OCI-LY7 (cell line): ENCODE measurements at regions not wholly inside any gene's neighbourhood (a gene's known extent, or its start where the extent isn't known, plus 50 kb on each side); places are given as distances from the start of the nearest gene placed in this dataset. TPM values are rescaled to one million over a fixed set of nuclear protein-coding genes. Genes with fewer than 3 reads are reported as not detected.

Experiments
- BruUV-seq: library from RNA; stranded (reverse); fragments of 400-500 nt; replicated peaks from 2 replicates; lab custom pipeline; 2021; lab: Mats Ljungman, UMichigan
- CTCF ChIA-PET: fragments of 300-600 bp; sonication (Branson Sonifier 250); formaldehyde crosslinking; loops from one replicate; lab custom pipeline; 2022; ENCODE audit warnings: antibody characterized with exemption; ENCODE audit not compliant: unreplicated experiment; lab: Charles Lee
- POLR2A ChIA-PET: fragments of 300-600 bp; sonication (Branson Sonifier 250); formaldehyde crosslinking; loops from one replicate; lab custom pipeline; 2022; ENCODE audit warnings: antibody characterized with exemption; lab: Charles Lee
- DNase-seq: peaks from one replicate; pipeline ENCODE4 v3.0.0-alpha.2; 2015; ENCODE audit warnings: low spot score
- H2AFZ ChIP-seq: fragments of 200-600 bp; sonication (generic), shearing (Covaris generic); 2 replicates; pipeline ENCODE4 v1.6.1; 2014; ENCODE audit warnings: mild to moderate bottlenecking, antibody characterized with exemption, low read length, moderate library complexity
- H3K27ac ChIP-seq: fragments of 200-600 bp; sonication (generic); 2 replicates; pipeline ENCODE4 v1.5.1; 2014; ENCODE audit warnings: mixed run types, low read depth, mild to moderate bottlenecking, moderate library complexity, low read length, inconsistent platforms; ENCODE audit not compliant: poor library complexity, severe bottlenecking
- H3K36me3 ChIP-seq: fragments of 200-600 bp; sonication (generic); 2 replicates; pipeline ENCODE4 v1.6.1; 2014; ENCODE audit warnings: mild to moderate bottlenecking, antibody characterized with exemption, low read length, moderate library complexity, mixed read lengths; ENCODE audit not compliant: insufficient read depth
- H3K4me1 ChIP-seq: fragments of 200-600 bp; sonication (generic); 2 replicates; pipeline ENCODE4 v1.5.1; 2014; ENCODE audit warnings: mild to moderate bottlenecking, low read length; ENCODE audit not compliant: insufficient read depth, poor library complexity, severe bottlenecking
- H3K4me2 ChIP-seq: fragments of 200-600 bp; sonication (generic); 2 replicates; pipeline ENCODE4 v1.6.1; 2014; ENCODE audit warnings: mild to moderate bottlenecking, low read length
- H3K4me3 ChIP-seq: fragments of 200-600 bp; sonication (generic); 2 replicates; pipeline ENCODE4 v1.5.1; 2014; ENCODE audit warnings: mild to moderate bottlenecking, low read depth, low read length; ENCODE audit not compliant: poor library complexity, severe bottlenecking
- H3K79me2 ChIP-seq: fragments of 200-600 bp; sonication (generic); 2 replicates; pipeline ENCODE4 v1.6.1; 2016; ENCODE audit warnings: low read depth, mild to moderate bottlenecking, low read length, moderate library complexity, mixed read lengths; ENCODE audit not compliant: insufficient read depth
- H3K9me2 ChIP-seq: fragments of 200-600 bp; sonication (generic); 2 replicates; pipeline ENCODE4 v1.6.1; 2016; ENCODE audit warnings: mild to moderate bottlenecking, low read length, mixed read lengths; ENCODE audit not compliant: insufficient read depth
- H3K9me3 ChIP-seq: fragments of 200-600 bp; sonication (generic); 2 replicates; pipeline ENCODE4 v1.6.1; 2014; ENCODE audit warnings: mild to moderate bottlenecking, mixed run types, low read length, mixed read lengths
- H4K20me1 ChIP-seq: fragments of 200-600 bp; sonication (generic); 2 replicates; pipeline ENCODE4 v1.6.1; 2014; ENCODE audit warnings: mild to moderate bottlenecking, antibody characterized with exemption, low read length, moderate library complexity, mixed read lengths; ENCODE audit not compliant: insufficient read depth
- CTCF ChIP-seq: fragments of 200-600 bp; sonication (generic); conservative IDR thresholded peaks from 2 replicates; pipeline ENCODE4 v1.5.1; 2014; ENCODE audit warnings: mild to moderate bottlenecking, antibody characterized with exemption, low read length, moderate library complexity, mixed read lengths
- EZH2phosphoT487 ChIP-seq: fragments of 200-600 bp; sonication (generic); IDR thresholded peaks from 2 replicates; pipeline ENCODE4 v1.6.1; 2018; ENCODE audit warnings: low read depth, borderline replicate concordance, mild to moderate bottlenecking, mixed run types, antibody characterized with exemption, low read length, moderate library complexity, mixed read lengths
- intact Hi-C: fragments of 100-400 bp; cut with micrococcal nuclease; formaldehyde crosslinking; loops from one replicate; pipeline ENCODE4 v1.10.0; 2022; ENCODE audit not compliant: unreplicated experiment
- small RNA-seq: library from RNA; depleted of rRNA; stranded (forward); fragments of <200 nt; gene quantifications from one replicate; pipeline ENCODE3, GENCODE V24; 2014

- TF ChIP-seq EZH2phosphoT487: no peak
- no peak for TF ChIP-seq CTCF
- no peaks in the 10 kb centered on the region for H3K79me2 ChIP-seq
- intact Hi-C loops: loop anchor here (2.0 kb wide), 1 partner anchor 205 kb away; no protein-coding TSS in a partner anchor
- H3K9me2 ChIP-seq: no peaks in the 10 kb centered on the region
- ChIA-PET CTCF (interaction anchor here (1.0 kb wide), 1 partner anchor 205 kb away, joined by 3 read pairs; no protein-coding TSS in a partner anchor), POLR2A (no interaction called here)
- no peak overlapping the region for H3K27ac ChIP-seq
- no peaks in the 10 kb centered on the region for H4K20me1 ChIP-seq
- H3K4me3 ChIP-seq: no peak overlapping the region
- H3K36me3 ChIP-seq: no peaks in the 10 kb centered on the region
- no TSS peak for BruUV-seq
- H3K4me2 ChIP-seq: no peak overlapping the region
- H2AFZ ChIP-seq: no peak overlapping the region
- DNase-seq: no peak
- no peaks in the 10 kb centered on the region for H3K4me1 ChIP-seq
- H3K9me3 ChIP-seq: no peaks in the 10 kb centered on the region
These were observed 51.0 kb upstream of the COBL start for GRCh38 chr7:51367614-51367968.

- Histone ChIP-seq H3K9me2 (no peaks in the 10 kb centered on the region), H3K4me1 (no peaks in the 10 kb centered on the region), H4K20me1 (no peaks in the 10 kb centered on the region), H3K79me2 (no peaks in the 10 kb centered on the region), H3K27ac (no peak overlapping the region), H3K4me3 (no peak overlapping the region), H3K9me3 (no peaks in the 10 kb centered on the region), H3K4me2 (no peak overlapping the region), H2AFZ (no peak overlapping the region), H3K36me3 (no peaks in the 10 kb centered on the region)
- no TSS peak for BruUV-seq
- ChIA-PET POLR2A (no interaction called here), CTCF (interaction anchor here (1.0 kb wide), 1 partner anchor 204 kb away, joined by 3 read pairs; no protein-coding TSS in a partner anchor)
- intact Hi-C loops: loop anchor here (2.0 kb wide), 1 partner anchor 204 kb away; no protein-coding TSS in a partner anchor
- DNase-seq: peak; percentile 25
- TF ChIP-seq CTCF (peak; percentile 70), EZH2phosphoT487 (no peak)
These were observed 50.5 kb upstream of the COBL start for GRCh38 chr7:51366930-51367613.

Small RNA genes in the stretch of these regions (small RNA-seq; reads per million reads assigned to genes)
- gene RF00322: not detected
- not detected for gene RN7SL292P
- not detected for gene ROBO2P1
